ENCODE measurements at regions not wholly inside any gene's neighbourhood (a gene's known extent, or its start where the extent isn't known, plus 50 kb on each side); places are given as distances from the start of the nearest gene placed in this dataset.

- no peak overlapping the region for H4K8ac ChIP-seq (ENCODE audit: low read depth in 2 of 2, low read length in 2 of 2)
- H4K5ac ChIP-seq (ENCODE audit: low read depth, low read length) = no peak overlapping the region
- dilution Hi-C loops (cut with HindIII; ENCODE audit: low sequenced_read_pairs, unreplicated experiment) = no loop called here
- H4K91ac ChIP-seq (ENCODE audit: insufficient read depth, low read depth, low read length) = no peak overlapping the region
- H2AK9ac ChIP-seq (replicated peaks; ENCODE audit: low read depth, low read length, poor library complexity) = no peak overlapping the region
- no peak overlapping the region for H3K14ac ChIP-seq (replicated peaks; ENCODE audit: low read depth, low read length)
- no TSS peak for BruUV-seq (replicated peaks)
- H3K4me2 ChIP-seq (ENCODE audit: low read depth, low read length) = no peak overlapping the region
- no peak overlapping the region for H3K4ac ChIP-seq (ENCODE audit: low read depth, low read length)
- no peaks in the 10 kb centered on the region; the same call in 1 of the 2 replicates for H3K9me3 ChIP-seq (ENCODE audit: control insufficient read depth, insufficient read depth, low read length)
- no peak overlapping the region for H3K4me3 ChIP-seq (ENCODE audit: insufficient read depth, low read depth, low read length)
- no peak overlapping the region for H2BK5ac ChIP-seq (ENCODE audit: low read depth, low read length, poor library complexity, severe bottlenecking)
- H3K18ac ChIP-seq (ENCODE audit: low read depth, low read length) = no peak overlapping the region
- H3K4me1 ChIP-seq (ENCODE audit: control insufficient read depth, insufficient read depth, low read length) = peaks cover 14% of the 10 kb centered on the region
- H3K56ac ChIP-seq (ENCODE audit: extremely low read depth, insufficient read depth, low read length) = no peak overlapping the region
- ChIA-PET POLR2A (ENCODE audit: unreplicated experiment) (no interaction called here), CTCF (no interaction called here)
- intact Hi-C loops (cut with micrococcal nuclease) = no loop called here
- H3K36me3 ChIP-seq (ENCODE audit: control insufficient read depth, insufficient read depth, low read length) = no peaks in the 10 kb centered on the region
- TF ChIP-seq MXI1 (IDR thresholded peaks at IDR 0.05; ENCODE audit: borderline replicate concordance, low read depth, low read length) = no peak
- TF ChIP-seq RAD21 (IDR thresholded peaks at IDR 0.05; ENCODE audit: low read length) = no peak
- no peak for TF ChIP-seq CTCF (conservative IDR thresholded peaks at IDR 0.05; ENCODE audit: low read depth, low read length)
- no peak for TF ChIP-seq CEBPB (IDR thresholded peaks at IDR 0.05; ENCODE audit: low read depth, low read length)
- TF ChIP-seq MAZ (IDR thresholded peaks at IDR 0.05; ENCODE audit: borderline replicate concordance, low read depth, low read length) = no peak
- TF ChIP-seq MAFK (IDR thresholded peaks at IDR 0.05; ENCODE audit: low read depth, low read length) = no peak
- no peak for TF ChIP-seq FOS (IDR thresholded peaks at IDR 0.05; ENCODE audit: low read depth, low read length)
- no peak for TF ChIP-seq CHD1 (IDR thresholded peaks at IDR 0.05; ENCODE audit: low read depth, low read length)
- TF ChIP-seq BHLHE40 (IDR thresholded peaks at IDR 0.05; ENCODE audit: low read depth, low read length) = no peak
- TF ChIP-seq SMC3 (IDR thresholded peaks at IDR 0.05; ENCODE audit: low read depth, low read length) = no peak
- no peak for TF ChIP-seq USF2 (IDR thresholded peaks at IDR 0.05; ENCODE audit: low read depth, low read length)
- DNase-seq (no peak), ATAC-seq (ENCODE audit: low read depth) (no peak)
- no peak overlapping the region; the same call in 1 of the 2 replicates for H2BK20ac ChIP-seq (ENCODE audit: low read depth, low read length)
- WGBS, 2 experiments (ENCODE audit: extremely low coverage in 2 of 2, insufficient read length in 1 of 2) = 71% methylated on average over 1 of the region's 5 CpGs; no CpG with 5 or more reads in 1 of the 2 experiments
- H3K27me3 ChIP-seq (ENCODE audit: control insufficient read depth, insufficient read depth, low read length) = no peaks in the 10 kb centered on the region
- no peak overlapping the region for H3K9ac ChIP-seq (ENCODE audit: low read depth, low read length)
- peak overlapping the region; percentile 73; the same call in 1 of the 2 replicates for H2AK5ac ChIP-seq (ENCODE audit: low read depth, low read length)
- no peaks in the 10 kb centered on the region; a peak in 1 of 4 replicates for H3K79me1 ChIP-seq (ENCODE audit: low read depth in 1 of 2, low read length in 2 of 2)
- H3K27ac ChIP-seq (ENCODE audit: insufficient read depth, low read length) = no peak overlapping the region
- no peak overlapping the region for H2BK120ac ChIP-seq (ENCODE audit: low read depth, low read length)
- H2AFZ ChIP-seq (replicated peaks; ENCODE audit: low read length, poor library complexity) = no peak overlapping the region
- H4K20me1 ChIP-seq (ENCODE audit: insufficient read depth, low read length) = no peaks in the 10 kb centered on the region
- no peak overlapping the region; the same call in 2 of the 3 replicates for H2BK15ac ChIP-seq (ENCODE audit: low read depth, low read length)
- in situ Hi-C loops (cut with MboI; ENCODE audit: low sequenced_read_pairs) = no loop called here
- 0 out of 2 replicates have a peak, but pooled peaks cover 5% of the 10 kb centered on the region for H3K9me1 ChIP-seq (ENCODE audit: insufficient read depth, low read length)
- no peak overlapping the region for H3K23ac ChIP-seq (ENCODE audit: low read depth, low read length)
Measured at GRCh38 chr9:129407905-129408452, 212.9 kb downstream of the C9orf50 start.
